Dendritic cell treated with granulocyte-macrophage colony-stimulating factor and Interleukin-4, amounts not matched to agents 40 ng/mL and 50 ng/mL, for 4 days (primary cell): ENCODE measurements at regions not wholly inside any gene's neighbourhood (a gene's known extent, or its start where the extent isn't known, plus 50 kb on each side); places are given as distances from the start of the nearest gene placed in this dataset.
"Not testable (repeated sequence)": the region's sequence is repeated elsewhere in the genome, so short reads cannot be mapped to it uniquely, and the experiment has no call there.

ENCODE experiments used
- H3K27ac Mint-ChIP-seq: one replicate; pipeline ENCODE4 v1.8.0; 2022; ENCODE audit warnings: mild to moderate bottlenecking, mixed read lengths
- H3K27me3 Mint-ChIP-seq: one replicate; pipeline ENCODE4 v1.8.0; 2022; ENCODE audit warnings: mild to moderate bottlenecking, mixed read lengths
- H3K36me3 Mint-ChIP-seq: one replicate; pipeline ENCODE4 v1.8.0; 2022; ENCODE audit warnings: low read depth, mixed read lengths
- H3K4me1 Mint-ChIP-seq: one replicate; pipeline ENCODE4 v1.8.0; 2022; ENCODE audit warnings: low read depth, mixed read lengths
- H3K4me3 Mint-ChIP-seq: one replicate; pipeline ENCODE4 v1.8.0; 2022; ENCODE audit warnings: mild to moderate bottlenecking, moderate library complexity, mixed read lengths
- H3K9me3 Mint-ChIP-seq: one replicate; pipeline ENCODE4 v1.8.0; 2022; ENCODE audit warnings: mixed read lengths
- intact Hi-C: fragments of 100-400 bp; cut with micrococcal nuclease; formaldehyde crosslinking; loops from one replicate; pipeline ENCODE4 v1.15.0; 2022

DNA sequence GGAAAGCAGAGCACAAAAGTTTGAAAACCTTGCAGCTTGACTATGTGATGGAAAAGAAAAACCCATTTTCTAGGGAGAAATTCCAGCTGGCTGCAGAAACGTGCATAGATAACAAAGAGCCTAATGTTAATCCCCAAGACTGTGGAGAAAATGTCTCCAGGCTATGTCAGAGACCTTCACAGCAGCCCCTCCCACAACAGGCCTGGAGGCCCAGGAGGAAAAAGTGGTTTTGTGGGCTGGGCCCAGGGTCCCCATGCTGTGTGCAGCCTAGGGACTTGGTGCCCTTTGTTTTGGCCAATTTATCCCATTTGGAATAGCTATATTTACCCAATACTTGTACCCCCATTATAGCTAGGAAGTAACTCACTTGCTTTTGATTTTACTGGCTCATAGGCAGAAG is 484.1 kb upstream of the HTR1E start:
- H3K36me3 Mint-ChIP-seq, result no peaks in the 10 kb centered on the region
- intact Hi-C loops, result no loop called here
- no peaks in the 10 kb centered on the region for H3K4me1 Mint-ChIP-seq
- peaks cover 50% of the 10 kb centered on the region for H3K9me3 Mint-ChIP-seq
- H3K27ac Mint-ChIP-seq, result no peak overlapping the region
- H3K4me3 Mint-ChIP-seq, result no peak overlapping the region
- no peaks in the 10 kb centered on the region for H3K27me3 Mint-ChIP-seq

DNA sequence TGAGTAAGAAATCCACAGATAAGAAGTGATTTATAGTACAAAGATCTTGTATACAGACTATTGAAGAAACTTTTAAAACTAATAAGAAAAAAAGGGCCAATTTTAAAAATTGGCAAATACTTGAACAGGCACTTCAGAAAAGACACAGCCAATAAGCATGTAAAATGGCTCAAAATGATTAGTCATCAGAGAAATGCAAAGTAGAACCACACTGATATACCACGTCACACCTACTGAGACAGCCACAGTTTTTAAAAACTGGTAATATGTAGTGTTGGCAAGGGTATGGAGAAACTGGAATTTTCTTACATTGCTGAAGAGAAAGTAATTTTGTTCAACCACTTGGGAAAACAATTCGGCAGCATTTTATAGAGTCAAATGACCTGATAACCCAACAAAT is 488.9 kb upstream of the HTR1E start:
- H3K27ac Mint-ChIP-seq, result no peak overlapping the region
- no peaks in the 10 kb centered on the region for H3K27me3 Mint-ChIP-seq
- no peaks in the 10 kb centered on the region for H3K4me1 Mint-ChIP-seq
- peaks cover 43% of the 10 kb centered on the region for H3K9me3 Mint-ChIP-seq
- intact Hi-C loops, result no loop called here
- no peak overlapping the region for H3K4me3 Mint-ChIP-seq
- H3K36me3 Mint-ChIP-seq, result no peaks in the 10 kb centered on the region

- H3K36me3 Mint-ChIP-seq, result no peaks in the 10 kb centered on the region
- peaks cover 22% of the 10 kb centered on the region for H3K9me3 Mint-ChIP-seq
- intact Hi-C loops, result no loop called here
- H3K4me1 Mint-ChIP-seq, result no peaks in the 10 kb centered on the region
- no peak overlapping the region for H3K27ac Mint-ChIP-seq
- H3K4me3 Mint-ChIP-seq, result no peak overlapping the region
- no peaks in the 10 kb centered on the region for H3K27me3 Mint-ChIP-seq
Observed at GRCh38 chr6:86440608-86441007, 496.7 kb upstream of the HTR1E start.

DNA sequence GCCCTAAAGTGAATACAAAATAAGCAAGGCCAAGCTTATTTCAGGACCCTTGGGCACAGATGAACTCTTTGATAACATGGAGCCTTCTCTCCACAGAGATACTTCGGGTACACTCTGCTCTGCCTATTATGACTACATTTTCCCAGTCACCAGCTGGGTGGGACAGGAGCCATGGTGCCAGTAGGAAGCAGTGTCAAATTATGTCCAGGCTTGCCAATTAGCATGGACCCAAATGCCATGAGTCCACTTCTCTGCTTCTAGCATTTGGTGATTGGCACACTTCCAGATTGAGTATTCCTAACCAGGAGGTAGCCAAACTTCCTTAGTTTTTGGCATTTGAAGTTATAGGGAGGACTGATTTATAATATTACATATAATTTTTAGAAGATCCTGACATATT is 513.8 kb upstream of the HTR1E start:
- Mint-ChIP-seq H3K27me3 (no peaks in the 10 kb centered on the region), H3K9me3 (peaks cover 11% of the 10 kb centered on the region), H3K27ac (no peak overlapping the region), H3K36me3 (no peaks in the 10 kb centered on the region), H3K4me1 (no peaks in the 10 kb centered on the region), H3K4me3 (no peak overlapping the region)
- intact Hi-C loops, result no loop called here

DNA sequence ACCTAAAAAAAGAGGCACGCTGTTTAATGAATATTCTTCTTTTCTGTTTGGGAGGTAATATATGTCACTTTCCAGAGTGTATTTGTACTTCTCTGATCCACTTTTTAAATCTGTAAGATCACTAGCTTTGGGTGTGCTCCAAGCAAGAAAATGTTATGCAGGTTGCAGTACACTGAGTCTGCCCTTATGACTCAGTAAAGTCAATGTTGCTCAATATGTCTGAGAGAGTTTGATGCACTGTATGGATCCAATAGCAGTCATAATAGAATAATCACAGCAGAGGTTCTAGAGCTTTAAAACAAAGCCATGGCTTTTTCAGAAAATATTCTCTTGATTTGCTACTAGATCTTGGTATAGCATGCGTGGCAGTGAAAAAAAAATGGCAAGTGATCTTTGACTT is 525.3 kb upstream of the HTR1E start:
- H3K4me1 Mint-ChIP-seq, result no peaks in the 10 kb centered on the region
- H3K27me3 Mint-ChIP-seq, result no peaks in the 10 kb centered on the region
- H3K36me3 Mint-ChIP-seq, result no peaks in the 10 kb centered on the region
- no peak overlapping the region for H3K4me3 Mint-ChIP-seq
- no peak overlapping the region for H3K27ac Mint-ChIP-seq
- intact Hi-C loops, result no loop called here
- peaks cover 22% of the 10 kb centered on the region for H3K9me3 Mint-ChIP-seq

GRCh38 chr6:86407128-86407527 is 530.2 kb upstream of the HTR1E start:
- Mint-ChIP-seq H3K4me1 (no peaks in the 10 kb centered on the region), H3K9me3 (peaks cover 29% of the 10 kb centered on the region), H3K27ac (no peak overlapping the region), H3K36me3 (no peaks in the 10 kb centered on the region), H3K4me3 (no peak overlapping the region), H3K27me3 (no peaks in the 10 kb centered on the region)
- intact Hi-C loops, result no loop called here

DNA sequence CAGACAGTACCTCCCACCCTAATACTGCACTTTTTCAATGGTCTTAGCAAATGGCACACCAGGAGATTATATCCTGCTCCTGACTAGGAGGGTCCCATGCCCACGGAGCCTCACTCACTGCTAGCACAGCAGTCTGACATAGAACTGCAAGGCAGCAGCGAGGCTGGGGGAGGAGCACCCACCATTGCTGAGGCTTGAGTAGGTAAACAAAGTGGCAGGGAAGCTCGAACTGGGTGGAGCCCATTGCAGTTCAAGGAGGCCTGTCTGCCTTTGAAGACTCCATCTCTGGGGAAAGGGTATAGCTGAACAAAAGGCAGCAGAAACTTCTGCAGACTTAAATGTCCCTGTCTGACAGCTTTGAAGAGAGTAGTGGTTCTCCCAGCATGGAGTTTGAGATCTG is 544.5 kb upstream of the HTR1E start:
- peaks cover 79% of the 10 kb centered on the region for H3K9me3 Mint-ChIP-seq
- H3K27ac Mint-ChIP-seq, H3K27me3 Mint-ChIP-seq, H3K4me3 Mint-ChIP-seq, H3K4me1 Mint-ChIP-seq, intact Hi-C loops, H3K36me3 Mint-ChIP-seq: not testable (repeated sequence)

GRCh38 chr6:86380571-86381125 is 556.7 kb upstream of the HTR1E start:
- Mint-ChIP-seq H3K4me1 (no peaks in the 10 kb centered on the region), H3K4me3 (no peak overlapping the region), H3K36me3 (no peaks in the 10 kb centered on the region), H3K27me3 (no peaks in the 10 kb centered on the region), H3K27ac (no peak overlapping the region), H3K9me3 (peaks cover 40% of the 10 kb centered on the region)
- intact Hi-C loops, result no loop called here

GRCh38 chr6:86357877-86358276 is 579.5 kb upstream of the HTR1E start:
- Mint-ChIP-seq H3K4me3 (no peak overlapping the region), H3K27ac (no peak overlapping the region), H3K27me3 (no peaks in the 10 kb centered on the region), H3K4me1 (no peaks in the 10 kb centered on the region), H3K9me3 (peaks cover 35% of the 10 kb centered on the region), H3K36me3 (no peaks in the 10 kb centered on the region)
- intact Hi-C loops, result no loop called here

DNA sequence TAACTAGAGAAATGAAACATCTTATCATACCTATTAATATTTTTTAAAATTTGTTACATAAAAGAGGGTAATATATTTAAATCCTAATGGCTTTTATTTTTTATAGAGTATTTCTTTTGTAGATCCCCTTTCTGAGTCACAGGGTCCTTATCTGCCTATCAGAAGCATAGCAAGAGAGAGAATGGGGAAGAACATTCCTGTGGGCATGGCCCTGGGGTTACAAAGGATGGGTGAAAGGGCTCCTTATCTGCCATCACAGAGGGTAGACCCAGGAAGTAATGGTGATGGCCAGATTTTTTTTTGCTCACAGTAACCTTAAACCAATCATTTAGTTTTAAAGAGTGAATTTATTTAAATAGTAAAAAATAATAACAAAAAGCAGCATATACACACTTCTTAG is 582.1 kb upstream of the HTR1E start:
- H3K4me1 Mint-ChIP-seq, result no peaks in the 10 kb centered on the region
- no peaks in the 10 kb centered on the region for H3K36me3 Mint-ChIP-seq
- intact Hi-C loops, result no loop called here
- peaks cover 40% of the 10 kb centered on the region for H3K9me3 Mint-ChIP-seq
- no peak overlapping the region for H3K4me3 Mint-ChIP-seq
- no peak overlapping the region for H3K27ac Mint-ChIP-seq
- no peaks in the 10 kb centered on the region for H3K27me3 Mint-ChIP-seq

DNA sequence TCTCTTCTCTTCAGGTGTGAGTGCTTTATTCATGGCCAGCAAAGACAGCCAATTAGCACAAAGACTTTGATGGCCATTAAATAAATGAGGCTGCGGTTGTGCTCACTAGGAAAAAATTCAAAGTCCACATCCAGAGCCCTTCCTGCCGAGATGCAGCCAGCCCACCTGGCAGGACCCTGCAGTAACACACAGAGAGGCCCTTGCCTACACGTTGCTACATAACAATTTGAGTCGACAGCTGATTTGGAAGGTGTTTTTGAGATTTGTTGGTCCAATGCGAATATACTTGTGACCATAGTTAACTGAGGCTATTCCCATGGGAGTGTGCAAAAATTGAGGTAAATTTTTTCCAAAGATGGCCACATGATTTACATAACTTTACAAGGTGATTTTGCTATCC is 605.4 kb upstream of the HTR1E start:
- Mint-ChIP-seq H3K36me3 (no peaks in the 10 kb centered on the region), H3K9me3 (peaks cover 14% of the 10 kb centered on the region), H3K27ac (no peak overlapping the region), H3K4me3 (no peak overlapping the region), H3K27me3 (no peaks in the 10 kb centered on the region), H3K4me1 (no peaks in the 10 kb centered on the region)
- intact Hi-C loops, result no loop called here

GRCh38 chr6:86331265-86331840 is 606.0 kb upstream of the HTR1E start:
- H3K9me3 Mint-ChIP-seq, result peaks cover 19% of the 10 kb centered on the region
- no peak overlapping the region for H3K27ac Mint-ChIP-seq
- H3K4me3 Mint-ChIP-seq, result no peak overlapping the region
- no peaks in the 10 kb centered on the region for H3K4me1 Mint-ChIP-seq
- intact Hi-C loops, result no loop called here
- no peaks in the 10 kb centered on the region for H3K27me3 Mint-ChIP-seq
- H3K36me3 Mint-ChIP-seq, result no peaks in the 10 kb centered on the region

- no peak overlapping the region for H3K27ac Mint-ChIP-seq
- no peaks in the 10 kb centered on the region for H3K4me1 Mint-ChIP-seq
- H3K36me3 Mint-ChIP-seq, result no peaks in the 10 kb centered on the region
- H3K9me3 Mint-ChIP-seq, result peaks cover 92% of the 10 kb centered on the region
- H3K4me3 Mint-ChIP-seq, result no peak overlapping the region
- intact Hi-C loops, result no loop called here
- H3K27me3 Mint-ChIP-seq, result no peaks in the 10 kb centered on the region
Observed at GRCh38 chr6:86306210-86306609, 631.1 kb upstream of the HTR1E start.

DNA sequence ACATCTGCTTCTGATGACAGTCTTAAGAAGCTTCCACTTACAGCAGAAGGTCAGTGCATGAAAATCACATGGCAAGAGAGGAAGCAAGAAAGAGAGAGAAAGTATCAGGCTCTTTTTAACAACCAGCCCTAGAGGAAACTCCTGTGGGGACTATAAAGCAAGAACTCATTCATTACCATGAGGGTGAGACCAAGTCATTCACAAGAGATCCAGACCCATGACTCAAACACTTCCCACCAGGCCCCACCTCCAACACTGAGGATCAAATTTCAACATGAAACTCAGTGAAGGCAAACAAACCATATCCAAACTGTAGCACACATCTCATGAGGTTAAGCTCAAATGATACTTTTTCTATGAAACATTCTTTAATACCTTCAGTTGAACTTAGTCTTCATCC is 643.2 kb upstream of the SYNCRIP start:
- Mint-ChIP-seq H3K4me1 (no peaks in the 10 kb centered on the region), H3K4me3 (no peak overlapping the region), H3K27me3 (no peaks in the 10 kb centered on the region), H3K27ac (no peak overlapping the region), H3K36me3 (no peaks in the 10 kb centered on the region), H3K9me3 (peaks cover 38% of the 10 kb centered on the region)
- intact Hi-C loops, result no loop called here

DNA sequence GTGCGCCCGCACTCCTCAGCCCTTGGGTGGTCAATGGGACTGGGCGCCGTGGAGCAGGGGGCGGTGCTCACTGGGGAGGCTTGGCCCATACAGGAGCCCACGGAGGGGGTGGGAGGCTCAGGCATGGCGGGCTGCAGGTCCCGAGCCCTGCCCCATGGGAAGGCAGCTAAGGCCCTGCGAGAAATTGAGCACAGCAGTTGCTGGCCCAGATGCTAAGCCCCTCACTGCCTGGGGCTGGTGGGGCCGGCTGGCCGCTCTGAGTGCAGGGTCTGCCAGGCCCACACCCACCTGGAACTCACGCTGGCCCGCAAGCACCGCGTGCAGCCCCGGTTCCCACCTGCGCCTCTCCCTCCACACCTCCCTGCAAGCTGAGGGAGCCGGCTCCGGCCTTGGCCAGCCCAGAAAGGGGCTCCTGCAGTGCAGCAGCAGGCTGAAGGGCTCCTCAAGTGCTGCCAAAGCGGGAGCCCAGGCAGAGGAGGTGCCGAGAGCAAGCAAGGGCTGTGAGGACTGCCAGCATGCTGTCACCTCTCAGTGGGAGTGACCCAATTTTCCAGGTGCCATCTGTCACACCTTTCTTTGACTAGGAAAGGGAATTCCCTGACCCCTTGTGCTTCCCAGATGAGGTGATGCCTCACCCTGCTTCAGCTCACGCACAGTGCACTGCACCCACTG is 642.3 kb upstream of the SYNCRIP start:
- peaks cover 43% of the 10 kb centered on the region for H3K9me3 Mint-ChIP-seq
- H3K4me1 Mint-ChIP-seq, intact Hi-C loops, H3K27ac Mint-ChIP-seq, H3K36me3 Mint-ChIP-seq, H3K27me3 Mint-ChIP-seq, H3K4me3 Mint-ChIP-seq: not testable (repeated sequence)
